Pons (tissue), 1 donor: ENCODE measurements at regions not wholly inside any gene's neighbourhood (a gene's known extent, or its start where the extent isn't known, plus 50 kb on each side); places are given as distances from the start of the nearest gene placed in this dataset.

Experiments used
- DNase-seq: peaks from one replicate; pipeline ENCODE4 v3.0.0-alpha.2; 2016; ENCODE audit warnings: low spot score

- no peak for DNase-seq
These were observed 92.2 kb downstream of the TEX51 start for GRCh38 chr2:126990605-126991532.

DNA sequence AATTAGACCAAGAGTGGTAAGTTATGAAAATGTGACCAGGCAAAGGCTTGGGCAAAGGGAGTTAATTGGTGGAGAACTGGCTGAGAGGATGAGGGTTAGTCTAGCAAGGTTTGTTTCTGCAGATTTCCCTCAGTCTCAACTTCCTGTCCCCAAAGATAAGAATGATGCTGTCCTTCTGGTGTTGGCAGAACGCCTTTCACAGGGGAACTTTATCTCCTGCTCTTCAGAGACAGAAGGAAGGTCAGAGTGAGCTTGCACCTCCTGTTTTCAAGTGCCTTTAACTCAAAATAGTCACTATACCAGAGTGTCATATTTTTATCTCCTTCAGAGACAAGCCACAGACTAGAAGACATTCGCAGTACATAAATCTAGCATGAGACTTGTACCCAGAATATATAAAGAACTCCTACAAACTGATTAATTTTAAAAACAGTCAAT lies 95.7 kb downstream of the TEX51 start:
- no peak for DNase-seq

- DNase-seq = no peak
These were observed 97.1 kb downstream of the TEX51 start for GRCh38 chr2:126995621-126996377.

- DNase-seq = no peak
These were observed 97.6 kb downstream of the TEX51 start for GRCh38 chr2:126996378-126996699.
